GM21529 (cell line): ENCODE measurements at regions not wholly inside any gene's neighbourhood (a gene's known extent, or its start where the extent isn't known, plus 50 kb on each side); places are given as distances from the start of the nearest gene placed in this dataset.

Experiments
- ATAC-seq: cut with Tn5 transposase; IDR thresholded peaks from one replicate; pipeline ENCODE4 v1.9.1; 2021; ENCODE audit not compliant: unreplicated experiment

DNA sequence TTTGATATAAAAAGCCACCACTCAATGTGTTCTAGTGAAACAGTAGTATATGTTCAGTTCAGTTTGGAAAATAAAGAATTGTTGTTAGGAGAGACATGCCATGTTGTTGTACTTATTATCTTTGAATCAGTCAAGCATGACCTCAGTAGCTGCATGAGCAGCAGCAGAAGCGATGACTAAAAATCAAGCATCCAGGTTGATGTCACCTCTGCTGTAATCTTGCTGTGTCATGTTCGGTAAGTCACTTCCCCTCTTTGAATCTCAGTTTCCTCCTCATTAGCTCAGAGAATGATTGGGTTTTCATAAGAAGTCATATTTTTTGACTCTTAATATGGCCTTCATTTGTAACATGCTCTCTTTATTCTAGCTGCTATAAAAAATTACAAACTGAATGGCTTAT is 428.4 kb upstream of the B3GALT2 start:
- peak; percentile 72 for ATAC-seq

DNA sequence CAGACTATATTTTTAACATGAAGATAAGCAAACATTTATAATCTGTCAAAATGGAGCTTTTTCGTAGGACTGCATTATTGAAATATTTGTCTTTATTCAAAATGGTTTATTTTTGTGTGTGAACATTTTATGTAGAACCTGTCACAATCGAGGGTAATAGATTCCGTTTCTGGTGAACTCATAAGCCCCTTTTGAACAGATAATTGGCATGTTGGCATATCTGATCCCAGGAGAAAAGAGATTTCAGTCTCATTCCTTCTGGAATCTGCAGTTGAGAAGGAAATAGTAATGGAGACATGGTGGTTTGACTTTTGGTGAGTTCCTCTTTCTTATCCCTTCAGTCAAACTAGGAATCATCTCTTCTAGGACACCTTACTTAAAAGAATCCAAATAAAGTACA is 427.9 kb upstream of the B3GALT2 start:
- no peak for ATAC-seq

DNA sequence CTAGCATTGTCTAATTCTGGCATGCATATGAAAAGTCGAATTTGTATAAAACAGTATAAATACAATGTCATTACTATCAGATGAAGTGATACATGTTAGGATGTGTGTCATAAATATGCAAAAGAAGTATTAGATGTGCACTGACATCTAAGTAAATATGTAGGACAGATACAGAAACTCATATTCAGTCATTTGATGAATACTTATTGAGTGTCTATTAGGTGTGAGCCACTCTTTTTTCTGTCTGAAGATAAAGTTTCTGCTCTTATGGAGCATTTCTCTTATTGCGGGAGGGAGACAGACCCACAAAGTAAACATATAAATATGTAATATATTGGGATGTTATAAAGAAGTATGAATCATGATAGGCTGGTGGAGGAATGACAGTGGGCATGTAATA is 426.6 kb upstream of the B3GALT2 start:
- ATAC-seq: no peak

DNA sequence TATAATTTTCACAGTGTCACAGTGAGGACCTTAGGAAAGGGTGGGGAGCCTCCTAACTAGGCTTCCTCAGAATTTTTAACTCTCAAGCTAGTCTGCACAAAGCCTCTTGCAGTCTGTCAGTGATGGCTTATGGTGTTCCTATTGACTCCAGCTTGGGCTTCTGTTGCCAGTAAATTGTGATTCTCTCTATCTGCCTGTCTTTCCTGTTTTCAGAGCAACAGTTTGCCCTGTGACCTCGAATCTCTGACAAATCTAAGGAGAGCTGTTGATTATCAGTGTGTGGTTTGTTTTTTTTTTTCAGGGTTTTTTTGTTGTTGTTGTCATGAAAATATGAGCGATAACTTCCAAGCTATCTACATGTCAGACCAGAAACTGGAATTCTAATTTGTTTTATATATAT is 423.2 kb upstream of the B3GALT2 start:
- ATAC-seq: no peak

DNA sequence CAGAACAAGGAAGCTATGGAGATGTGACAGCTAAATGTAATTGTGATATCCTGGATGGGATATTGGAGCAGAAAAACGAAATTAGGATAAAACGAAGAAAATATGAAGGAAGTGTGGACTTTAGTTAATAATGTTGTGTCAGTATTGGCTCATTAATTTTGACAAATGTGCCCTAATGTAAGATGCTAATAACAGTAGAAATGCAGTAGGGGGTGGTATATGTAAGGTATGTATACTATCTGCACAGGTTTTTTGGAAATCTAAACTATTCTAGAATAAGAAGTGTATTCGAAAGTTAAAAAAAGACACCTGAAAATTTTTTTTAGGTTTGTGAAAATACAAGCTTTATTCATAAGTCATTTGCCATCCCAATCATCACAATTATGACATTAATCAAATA is 421.4 kb upstream of the B3GALT2 start:
- ATAC-seq: no peak

DNA sequence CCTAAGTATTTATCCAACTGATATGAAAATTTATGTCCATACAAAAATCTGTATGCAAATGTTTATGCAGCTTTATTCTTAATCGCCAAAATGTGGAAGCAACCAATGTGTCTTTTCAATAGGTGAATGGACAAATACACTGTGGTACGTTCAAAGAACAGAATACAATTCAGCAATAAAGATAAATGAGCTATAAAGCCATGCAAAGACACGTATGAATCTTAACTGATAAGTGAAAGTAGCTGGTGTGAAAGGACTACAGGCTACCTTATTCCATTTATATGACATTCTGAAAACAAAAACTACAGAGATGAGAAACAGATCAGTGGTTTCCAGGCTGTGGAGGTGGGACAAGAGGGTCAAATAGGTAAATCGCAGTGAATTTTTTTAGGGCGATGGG is 419.6 kb upstream of the B3GALT2 start:
- no peak for ATAC-seq

- no peak for ATAC-seq
Observed at GRCh38 chr1:193602705-193603104, 416.3 kb upstream of the B3GALT2 start.

DNA sequence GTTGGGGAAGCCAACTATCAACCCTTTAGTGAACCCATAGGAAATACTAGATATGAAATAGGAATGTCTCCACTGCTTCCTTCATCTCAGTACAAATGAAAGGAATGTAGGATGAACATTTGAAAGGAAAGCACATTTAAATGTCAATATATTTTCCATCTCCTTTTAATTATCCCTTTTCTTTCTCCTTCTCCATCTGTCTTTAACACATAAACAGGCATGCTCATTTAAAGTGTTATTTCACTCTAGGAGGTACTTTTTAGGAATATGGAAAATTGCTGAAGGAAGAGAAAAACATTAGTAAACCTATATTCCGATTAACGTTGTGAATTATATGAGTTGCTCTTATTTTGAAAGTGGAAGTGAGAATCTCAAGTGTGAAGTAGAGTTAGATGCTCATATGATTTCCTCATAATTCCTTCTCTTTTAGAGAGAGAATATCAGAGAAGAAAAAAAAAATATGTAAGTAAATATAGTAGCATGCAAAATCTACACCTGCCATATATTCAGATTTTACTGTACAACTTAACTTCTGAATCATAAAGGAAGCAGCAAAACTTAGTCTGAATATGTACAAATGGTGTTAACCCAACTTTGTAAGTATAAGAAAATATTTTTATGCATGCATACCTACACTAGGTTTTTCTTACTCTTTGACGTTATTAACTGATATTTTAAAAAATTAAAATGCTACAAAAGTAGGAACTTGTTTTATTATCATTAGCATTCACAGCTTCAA is 406.9 kb upstream of the B3GALT2 start:
- no peak for ATAC-seq

- no peak for ATAC-seq
Observed at GRCh38 chr1:193592317-193592716, 405.9 kb upstream of the B3GALT2 start.

DNA sequence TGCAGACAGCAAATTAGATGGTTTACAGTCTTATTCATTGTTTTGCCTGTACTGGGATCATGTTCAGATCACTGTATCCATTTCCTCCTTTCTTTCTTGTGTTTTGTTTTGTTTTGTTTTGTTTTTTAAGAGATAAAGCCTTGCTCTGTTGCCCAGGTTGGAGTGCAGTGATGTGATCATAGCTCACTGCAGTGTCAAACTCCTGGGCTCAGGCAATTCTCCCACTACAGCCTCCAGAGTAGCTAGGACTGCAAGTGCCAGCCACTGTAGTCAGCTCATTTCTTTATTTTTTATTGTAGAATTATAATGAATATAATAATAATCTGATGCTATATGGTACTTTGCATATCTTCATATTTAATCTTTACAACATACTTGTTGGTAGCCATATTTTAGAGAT is 403.7 kb upstream of the B3GALT2 start:
- no peak for ATAC-seq

DNA sequence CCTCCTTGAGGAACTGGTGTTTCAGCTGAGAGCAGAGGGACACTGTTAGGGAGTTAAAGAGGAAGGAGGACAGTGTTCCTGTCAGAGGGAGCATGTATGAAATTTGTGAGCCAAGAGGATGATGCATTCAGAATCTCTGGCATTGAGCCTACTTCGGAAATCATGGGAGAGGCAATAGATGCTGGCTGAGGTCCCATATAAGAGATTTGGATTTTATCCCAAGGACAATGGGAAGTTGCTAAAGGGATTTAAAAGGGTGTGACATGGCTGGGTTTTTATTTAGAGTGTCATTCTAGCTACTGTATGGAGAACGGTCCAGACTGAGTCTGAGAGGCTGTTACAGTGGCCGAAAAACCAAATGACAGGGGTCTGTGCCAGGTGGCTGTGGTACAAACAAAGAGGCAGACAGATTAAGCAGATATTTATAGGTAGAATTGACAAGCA is 403.2 kb upstream of the B3GALT2 start:
- ATAC-seq: no peak

DNA sequence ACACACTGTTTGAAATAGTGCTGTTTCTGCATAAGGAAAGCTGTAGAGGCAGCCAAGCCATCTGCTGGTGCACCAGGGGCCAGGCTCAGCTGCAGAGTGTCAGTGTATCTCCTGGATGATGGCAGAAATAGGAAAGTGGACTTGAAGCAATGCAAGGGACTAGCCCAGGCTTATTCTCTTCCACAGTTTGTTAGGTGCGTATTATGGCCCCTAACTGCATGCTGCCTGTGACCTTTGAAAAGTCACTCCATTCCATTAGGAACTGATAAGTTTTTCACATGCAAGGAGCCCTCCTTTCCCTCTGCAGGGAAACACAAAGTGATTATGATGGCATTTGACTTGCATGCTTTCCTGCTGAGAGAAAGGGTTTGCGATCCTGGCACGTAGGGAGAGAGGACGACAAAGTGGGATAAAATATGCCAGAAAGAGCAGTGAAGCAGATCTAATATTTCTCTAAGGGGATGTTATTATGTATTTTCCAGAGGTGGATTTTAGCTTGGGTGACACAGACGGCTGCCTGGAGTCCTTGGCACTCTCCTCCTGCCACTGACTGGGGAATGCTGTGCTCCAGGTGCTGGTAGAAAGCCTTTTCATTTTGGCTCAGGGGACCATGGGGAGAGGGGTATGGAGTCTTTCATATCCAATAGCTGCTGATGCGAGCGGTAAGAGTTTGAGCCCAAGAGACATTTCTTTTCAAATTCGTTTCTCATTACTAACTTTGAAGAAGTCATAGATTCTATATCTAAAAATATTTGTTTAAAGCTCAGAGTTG is 402.1 kb upstream of the B3GALT2 start:
- ATAC-seq: no peak

- no peak for ATAC-seq
Observed at GRCh38 chr1:193584731-193585239, 398.4 kb upstream of the B3GALT2 start.

- no peak for ATAC-seq
Observed at GRCh38 chr1:193581341-193581740, 394.9 kb upstream of the B3GALT2 start.

- ATAC-seq: no peak
Observed at GRCh38 chr1:193580419-193580818, 394.0 kb upstream of the B3GALT2 start.

- no peak for ATAC-seq
Observed at GRCh38 chr1:193579323-193579722, 392.9 kb upstream of the B3GALT2 start.

DNA sequence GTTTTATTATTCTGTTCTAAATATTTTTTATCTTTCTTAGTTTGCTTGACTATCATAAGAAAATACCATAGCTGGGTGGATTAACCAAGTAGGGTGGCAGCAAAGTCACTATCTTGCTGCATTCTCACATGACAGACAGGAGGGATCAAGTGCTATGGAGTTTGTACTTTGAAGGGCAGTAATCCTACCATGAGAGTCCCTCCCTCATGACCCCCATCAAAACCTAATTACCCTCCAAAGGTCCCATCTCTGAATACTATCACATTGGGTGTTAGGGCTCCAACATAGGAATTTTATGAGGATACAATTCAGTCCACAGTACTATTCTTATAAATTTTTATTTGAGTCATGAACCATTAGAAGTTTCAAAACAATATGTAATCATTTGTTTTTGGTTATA is 388.5 kb upstream of the B3GALT2 start:
- no peak for ATAC-seq

DNA sequence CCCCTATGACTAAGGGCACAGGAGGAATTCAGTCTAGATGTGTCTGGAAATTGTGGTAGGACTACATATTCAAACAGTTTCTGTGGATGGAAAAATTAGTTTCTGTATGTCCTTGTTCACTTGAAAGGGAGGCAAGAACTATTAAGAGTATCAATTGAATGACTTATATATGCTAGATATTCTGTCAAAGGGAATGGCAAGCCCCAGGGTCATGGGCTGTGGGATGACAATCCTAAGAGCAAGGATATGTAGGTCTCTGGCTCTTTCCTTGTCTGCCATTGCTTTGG is 383.5 kb upstream of the B3GALT2 start:
- no peak for ATAC-seq

DNA sequence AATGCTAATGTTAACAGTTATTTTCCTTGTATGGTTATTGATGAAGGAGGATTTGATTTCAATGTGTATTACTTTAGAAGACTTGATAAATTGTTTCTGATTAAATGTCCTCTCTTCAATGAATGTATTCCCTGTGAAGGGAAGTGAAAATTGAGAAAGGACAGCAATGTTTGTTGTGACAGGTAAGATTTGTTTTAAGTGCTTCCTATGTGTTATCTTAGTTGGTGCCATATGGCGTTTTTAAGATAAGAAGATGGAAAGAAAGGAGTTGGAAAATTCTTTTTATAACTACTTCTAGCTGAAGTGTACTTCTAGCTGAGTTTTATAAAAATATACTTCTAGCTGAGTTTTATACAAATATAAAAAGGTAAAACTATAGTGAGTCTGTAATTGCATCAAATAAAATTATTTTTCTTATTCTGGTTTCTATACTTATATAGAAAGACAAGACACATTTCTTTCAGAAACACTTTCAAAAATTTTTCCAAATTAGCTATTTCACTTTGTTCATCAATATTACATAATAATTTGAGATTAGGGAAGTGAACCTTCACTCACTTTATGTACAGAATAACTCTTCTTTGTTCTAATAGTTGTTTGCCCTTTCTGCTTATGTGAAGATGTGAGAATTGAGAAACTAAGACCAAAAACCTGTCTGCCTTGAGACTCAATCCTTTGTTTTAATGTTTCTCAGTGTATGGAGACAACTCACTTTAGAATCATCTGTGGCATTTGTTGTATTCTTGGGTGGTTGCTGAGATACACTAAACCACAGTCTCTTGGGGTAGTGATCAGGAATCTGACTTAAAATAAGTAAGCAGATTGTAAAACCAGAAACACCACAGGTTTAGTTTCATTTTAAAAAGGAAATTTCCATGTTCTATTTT is 382.9 kb upstream of the B3GALT2 start:
- ATAC-seq: peak; percentile 68

DNA sequence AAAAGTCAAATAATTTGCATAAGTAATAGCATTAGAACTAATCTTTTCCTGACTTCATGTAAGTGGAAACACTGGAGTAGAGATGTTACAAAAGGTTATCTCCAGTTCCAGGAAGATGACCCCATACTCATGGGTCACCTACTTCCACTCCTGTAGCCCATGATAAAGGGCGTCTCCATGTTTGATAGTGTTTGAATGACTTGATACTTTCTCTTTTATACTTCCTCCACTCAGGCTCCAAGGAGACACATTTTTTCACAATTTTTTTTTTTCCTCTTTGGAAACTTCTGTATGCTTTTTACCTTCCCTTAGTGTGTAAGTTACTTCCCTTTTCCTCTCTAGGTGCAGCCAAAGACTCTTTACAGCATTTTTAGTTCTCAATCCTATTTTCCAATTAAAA is 382.1 kb upstream of the B3GALT2 start:
- no peak for ATAC-seq

DNA sequence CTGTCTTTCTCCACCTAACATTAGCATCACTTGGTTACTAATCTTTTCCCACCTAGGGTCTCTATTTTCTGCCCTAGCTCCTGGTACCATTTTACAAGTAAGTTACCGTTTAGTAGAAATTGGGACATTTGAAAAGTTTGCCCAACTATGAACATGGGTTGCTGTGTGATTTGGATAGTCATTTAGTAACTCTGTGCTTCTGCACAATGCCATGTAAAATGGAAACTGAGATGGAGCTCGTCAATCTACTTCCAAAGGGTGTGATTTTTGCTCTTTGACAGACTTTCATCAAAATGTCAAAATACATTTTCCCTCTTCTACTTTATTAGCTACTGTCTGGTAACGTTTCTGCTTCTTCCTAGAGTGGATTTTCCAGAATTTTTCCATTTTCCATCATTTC is 381.5 kb upstream of the B3GALT2 start:
- ATAC-seq: no peak

- ATAC-seq: no peak
Observed at GRCh38 chr1:193566735-193567134, 380.3 kb upstream of the B3GALT2 start.
